MM.1S (cell line): ENCODE measurements at regions not wholly inside any gene's neighbourhood (a gene's known extent, or its start where the extent isn't known, plus 50 kb on each side); places are given as distances from the start of the nearest gene placed in this dataset.

Experiments used
- CTCF ChIP-seq: fragments of 300-600 bp; sonication (generic); IDR thresholded peaks from 2 replicates; pipeline ENCODE4 v1.5.1; 2016; ENCODE audit warnings: antibody characterized with exemption, low read length, mixed read lengths
- EZH2 ChIP-seq: fragments of 300-600 bp; sonication (generic); optimal IDR thresholded peaks from 2 replicates; pipeline ENCODE3; 2017; ENCODE audit warnings: low read depth, mild to moderate bottlenecking, antibody characterized with exemption, low read length, mixed read lengths

- TF ChIP-seq CTCF (no peak), EZH2 (no peak)
Observed at GRCh38 chr18:61628085-61628484, 264.7 kb downstream of the RNF152 start.
